Esophagus squamous epithelium (tissue), 5 donors: ENCODE measurements at regions not wholly inside any gene's neighbourhood (a gene's known extent, or its start where the extent isn't known, plus 50 kb on each side); places are given as distances from the start of the nearest gene placed in this dataset.

Experiments used
- DNase-seq: peaks from one replicate; lab custom pipeline; 2025; lab: John Stamatoyannopoulos, UW
- H3K27ac ChIP-seq, 4 donors: fragments of 200-600 bp; sonication (generic); one replicate each; pipeline ENCODE4 v1.5.1; 2016 to 2019; ENCODE audit warnings: mild to moderate bottlenecking in 1 of 4
- H3K27me3 ChIP-seq, 4 donors: fragments of 200-600 bp; sonication (generic); 1 replicate in 3 of 4; 2 replicates in 1 of 4; pipeline versions ENCODE4 v1.5.1 to v1.6.0; 2017 to 2021; ENCODE audit warnings: antibody characterized with exemption in 1 of 4
- H3K36me3 ChIP-seq, 3 donors: fragments of 200-600 bp; sonication (generic); one replicate each; pipeline ENCODE4 v1.5.1; 2016 to 2019
- H3K4me1 ChIP-seq, 3 donors: fragments of 200-600 bp; sonication (generic); one replicate each; pipeline ENCODE4 v1.5.1; 2017 to 2019
- H3K4me3 ChIP-seq, 4 donors: fragments of 200-600 bp; sonication (generic); 1 replicate in 3 of 4; 2 replicates in 1 of 4; pipeline ENCODE4 v1.5.1; 2016 to 2019; ENCODE audit warnings: mild to moderate bottlenecking in 2 of 4, moderate library complexity in 1 of 4
- H3K9me3 ChIP-seq, 3 donors: fragments of 200-600 bp; sonication (generic); one replicate each; pipeline ENCODE4 v1.5.1; 2016 to 2019
- CTCF ChIP-seq, 6 experiments: fragments of 450-650 bp in 4 of 6; fragments of 200-600 bp in 2 of 6; sonication (generic) in 2 of 6; IDR thresholded peaks; one replicate each; pipeline ENCODE4 v1.5.1; 2016 to 2019; ENCODE audit warnings: antibody characterized with exemption in 6 of 6, mild to moderate bottlenecking in 4 of 6, moderate library complexity in 4 of 6
- POLR2A ChIP-seq, 4 donors: fragments of 450-650 bp; IDR thresholded peaks; one replicate each; pipeline ENCODE4 v1.6.1; 2017; ENCODE audit warnings: antibody characterized with exemption in 4 of 4, mild to moderate bottlenecking in 4 of 4, moderate library complexity in 3 of 4
- WGBS, 2 donors: methylation state at CpG; one replicate each; pipeline ENCODE4 v1.1.5; 2018; 5-methylcytosine and 5-hydroxymethylcytosine counted together
- intact Hi-C: fragments of 100-400 bp; cut with DNase I; formaldehyde crosslinking; loops from one replicate; pipeline ENCODE4 v1.15.0; 2022
- donor health status: DM: yes; HTN: yes; CAD: no.

- Histone ChIP-seq H3K4me3 (no peak overlapping the region), H3K36me3 (no peaks in the 10 kb centered on the region), H3K4me1 (peaks cover 0 to 9% (median 0%) of the 10 kb centered on the region in 3 donors), H3K27ac (no peak overlapping the region), H3K27me3 (no peaks in the 10 kb centered on the region), H3K9me3 (no peaks in the 10 kb centered on the region)
- 76 to 81% methylated on average over 14 of the region's 15 CpGs for WGBS, 2 donors
- TF ChIP-seq CTCF (IDR thresholded peaks at IDR 0.05) (no peak), POLR2A (IDR thresholded peaks at IDR 0.05) (no peak)
- intact Hi-C loops: no loop called here
- no peak for DNase-seq
Measured at GRCh38 chr14:101191721-101192660, 288.5 kb upstream of the RTL1 start.

GRCh38 chr14:101192661-101193000 lies 289.1 kb upstream of the RTL1 start:
- no peak for DNase-seq
- intact Hi-C loops: no loop called here
- H3K4me1 ChIP-seq: peaks cover 0 to 10% (median 0%) of the 10 kb centered on the region in 3 donors
- H3K27me3 ChIP-seq: no peaks in the 10 kb centered on the region
- WGBS, 2 donors: 72 to 80% methylated on average over 3 to 4 of the region's 4 CpGs
- H3K36me3 ChIP-seq: no peaks in the 10 kb centered on the region
- H3K27ac ChIP-seq: no peak overlapping the region
- H3K9me3 ChIP-seq: no peaks in the 10 kb centered on the region
- no peak overlapping the region for H3K4me3 ChIP-seq
- TF ChIP-seq CTCF (IDR thresholded peaks at IDR 0.05): no peak
- TF ChIP-seq POLR2A (IDR thresholded peaks at IDR 0.05): no peak

GRCh38 chr14:101193106-101193844 lies 289.8 kb upstream of the RTL1 start:
- Histone ChIP-seq H3K4me3 (no peak overlapping the region), H3K27ac (no peak overlapping the region), H3K36me3 (no peaks in the 10 kb centered on the region), H3K27me3 (no peaks in the 10 kb centered on the region), H3K9me3 (no peaks in the 10 kb centered on the region), H3K4me1 (peaks cover 0 to 10% (median 0%) of the 10 kb centered on the region in 3 donors)
- 58 to 79% methylated on average over 6 to 8 of the region's 16 CpGs for WGBS, 2 donors
- intact Hi-C loops: no loop called here
- DNase-seq: no peak
- TF ChIP-seq CTCF (IDR thresholded peaks at IDR 0.05): no peak
- no peak for TF ChIP-seq POLR2A (IDR thresholded peaks at IDR 0.05)

- no peak overlapping the region for H3K27ac ChIP-seq
- 76% methylated on average over 10 of the region's 15 CpGs; no CpG with 5 or more reads in 1 of the 2 donors for WGBS, 2 donors
- peaks cover 0 to 10% (median 0%) of the 10 kb centered on the region in 3 donors for H3K4me1 ChIP-seq
- H3K27me3 ChIP-seq: no peaks in the 10 kb centered on the region
- no peaks in the 10 kb centered on the region for H3K36me3 ChIP-seq
- intact Hi-C loops: no loop called here
- no peaks in the 10 kb centered on the region for H3K9me3 ChIP-seq
- no peak for DNase-seq
- TF ChIP-seq CTCF (IDR thresholded peaks at IDR 0.05): no peak
- TF ChIP-seq POLR2A (IDR thresholded peaks at IDR 0.05): no peak
- H3K4me3 ChIP-seq: no peak overlapping the region
Measured at GRCh38 chr14:101193845-101194372, 290.4 kb upstream of the RTL1 start.
